Ishikawa (cell line): ENCODE measurements at regions not wholly inside any gene's neighbourhood (a gene's known extent, or its start where the extent isn't known, plus 50 kb on each side); places are given as distances from the start of the nearest gene placed in this dataset.

Source experiments
- CEBPB ChIP-seq: IDR thresholded peaks from 2 replicates; pipeline ENCODE4 v1.6.1; 2012
- CREB1 ChIP-seq: IDR thresholded peaks from 2 replicates; pipeline ENCODE4 v1.6.1; 2012; ENCODE audit warnings: low read depth
- EGR1 ChIP-seq: IDR thresholded peaks from 2 replicates; pipeline ENCODE4 v1.6.1; 2012
- EP300 ChIP-seq: IDR thresholded peaks from 2 replicates; pipeline ENCODE4 v1.6.1; 2012; ENCODE audit warnings: borderline replicate concordance
- FOXM1 ChIP-seq: IDR thresholded peaks from 2 replicates; pipeline ENCODE4 v1.6.1; 2012; ENCODE audit warnings: low read depth, borderline replicate concordance
- NFIC ChIP-seq: IDR thresholded peaks from 2 replicates; pipeline ENCODE4 v1.6.1; 2012
- RAD21 ChIP-seq: IDR thresholded peaks from 2 replicates; pipeline ENCODE4 v1.6.1; 2012; ENCODE audit warnings: low read depth
- REST ChIP-seq: IDR thresholded peaks from 2 replicates; pipeline ENCODE4 v1.6.1; 2012; ENCODE audit warnings: low read depth, mild to moderate bottlenecking
- TAF1 ChIP-seq: IDR thresholded peaks from 2 replicates; pipeline ENCODE4 v1.6.1; 2012; ENCODE audit warnings: low read depth, mild to moderate bottlenecking
- TCF12 ChIP-seq: IDR thresholded peaks from 2 replicates; pipeline ENCODE4 v1.6.1; 2012; ENCODE audit warnings: low read depth
- TEAD4 ChIP-seq: IDR thresholded peaks from 2 replicates; pipeline ENCODE4 v1.6.1; 2012
- USF1 ChIP-seq: IDR thresholded peaks from 2 replicates; pipeline ENCODE4 v1.6.1; 2012
- YY1 ChIP-seq: IDR thresholded peaks from 2 replicates; pipeline ENCODE4 v1.6.1; 2012; ENCODE audit warnings: low read depth
- ZBTB7A ChIP-seq: IDR thresholded peaks from 2 replicates; pipeline ENCODE4 v1.6.1; 2012; ENCODE audit warnings: low read depth
- TF ChIP-seq, protein P1 (sequence below): IDR thresholded peaks from 2 replicates; pipeline ENCODE4 v1.6.1; 2012

GRCh38 chr1:200332716-200333115 is 77.1 kb downstream of the ZNF281 start:
- TF ChIP-seq EGR1, result no peak
- no peak for TF ChIP-seq ZBTB7A
- no peak for TF ChIP-seq EP300
- TF ChIP-seq REST, result no peak
- TF ChIP-seq TAF1, result no peak
- no peak for TF ChIP-seq USF1
- TF ChIP-seq CREB1, result no peak
- no peak for TF ChIP-seq TCF12
- no peak for TF ChIP-seq FOXM1
- no peak for TF ChIP-seq NFIC
- no peak for TF ChIP-seq TEAD4
- no peak for TF ChIP-seq CEBPB
- TF ChIP-seq, protein P1, sequence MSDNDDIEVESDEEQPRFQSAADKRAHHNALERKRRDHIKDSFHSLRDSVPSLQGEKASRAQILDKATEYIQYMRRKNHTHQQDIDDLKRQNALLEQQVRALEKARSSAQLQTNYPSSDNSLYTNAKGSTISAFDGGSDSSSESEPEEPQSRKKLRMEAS, result no peak

DNA sequence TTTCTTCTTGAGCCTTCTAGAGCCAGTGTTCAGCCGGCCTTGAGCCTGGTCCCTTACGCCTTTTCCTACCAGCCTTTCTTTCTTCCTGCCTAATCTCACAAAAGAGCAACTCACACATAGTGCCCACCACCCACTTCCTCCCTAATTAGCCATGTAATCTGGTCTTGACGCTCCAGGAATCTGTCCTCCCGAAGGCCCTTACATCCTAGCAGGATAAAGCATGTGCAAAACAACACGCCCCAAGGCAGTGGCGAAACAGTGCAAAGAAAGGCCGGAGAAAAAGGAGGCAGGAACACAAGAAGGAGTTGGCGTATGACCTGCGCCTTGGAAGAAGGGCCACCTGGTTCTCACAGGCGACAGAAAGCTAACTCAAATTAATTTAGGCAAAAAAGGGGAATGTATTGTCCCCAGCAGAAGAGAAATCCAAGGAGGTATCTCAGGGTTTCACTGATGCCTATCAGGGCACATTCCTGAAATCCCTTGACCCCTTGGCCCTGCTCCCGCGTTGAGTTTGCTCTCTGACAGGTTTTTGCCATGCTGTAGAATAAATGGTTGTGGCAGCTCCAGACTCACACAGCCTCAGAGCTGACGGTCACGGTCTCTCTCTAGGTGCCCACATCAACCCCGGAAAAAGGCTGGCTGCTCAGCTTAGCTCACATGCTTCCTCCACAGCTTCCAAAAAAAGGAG is 79.0 kb downstream of the ZNF281 start:
- TF ChIP-seq USF1 (no peak), EP300 (no peak), TCF12 (no peak), CREB1 (no peak), YY1 (no peak), RAD21 (no peak), FOXM1 (no peak), TAF1 (no peak), NFIC (no peak), TEAD4 (no peak), CEBPB (no peak)

DNA sequence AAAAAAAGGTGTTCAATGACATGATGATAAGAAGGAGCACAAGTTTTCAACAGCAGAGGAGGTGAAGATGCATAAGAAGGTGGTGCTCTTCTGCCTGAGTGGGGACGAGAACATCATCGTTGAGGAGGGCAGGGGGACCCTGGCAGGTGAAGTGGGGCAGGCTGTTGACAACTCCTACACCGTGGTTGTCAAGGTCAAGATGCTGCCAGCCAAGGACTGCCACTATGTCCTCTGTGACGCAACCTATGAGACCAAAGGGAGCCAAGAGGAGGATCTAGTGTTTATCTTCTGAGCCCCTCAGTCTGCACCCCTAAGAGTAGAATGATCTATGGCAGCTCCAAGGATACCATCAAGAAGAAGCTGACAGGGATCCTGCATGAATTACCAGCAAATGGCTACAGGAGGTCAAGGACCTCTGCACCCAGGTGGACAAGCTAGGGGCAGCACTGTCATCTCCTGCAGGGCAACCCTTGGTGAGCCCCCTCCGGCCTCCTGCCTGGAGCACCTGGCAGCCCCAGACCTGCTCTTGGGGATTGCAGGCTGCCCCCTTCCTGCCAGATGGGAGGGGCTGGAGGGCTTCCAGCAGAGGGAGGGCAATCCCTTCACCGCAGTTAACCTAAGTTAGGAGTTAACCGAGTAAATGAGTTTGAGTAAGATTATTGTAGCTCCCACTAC is 80.5 kb downstream of the ZNF281 start:
- TF ChIP-seq, protein P1, result no peak
- TF ChIP-seq USF1 (no peak), TCF12 (no peak), EGR1 (no peak), RAD21 (no peak), CREB1 (no peak), CEBPB (no peak), FOXM1 (no peak), TEAD4 (no peak), REST (no peak), EP300 (no peak)

DNA sequence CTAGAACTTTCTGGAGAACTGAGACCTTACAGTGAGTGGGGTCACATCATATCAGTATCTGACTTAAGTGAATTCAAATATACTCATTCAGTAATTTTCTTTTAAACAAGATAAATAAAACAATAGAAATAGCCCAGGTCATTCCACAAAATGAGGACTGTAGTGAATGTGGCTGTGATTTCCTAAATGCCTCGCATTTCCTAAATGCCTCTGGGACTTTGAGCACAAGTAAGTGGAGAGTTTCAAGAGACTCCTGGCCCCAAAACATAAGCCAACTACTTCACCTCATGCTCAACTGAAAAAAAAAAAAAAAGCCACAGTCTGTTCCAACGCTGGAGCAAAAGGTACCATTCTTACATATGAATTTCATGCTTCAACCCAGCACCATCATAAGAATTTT is 81.5 kb downstream of the ZNF281 start:
- TF ChIP-seq EP300, result no peak
- TF ChIP-seq NFIC, result no peak
- no peak for TF ChIP-seq CEBPB
- TF ChIP-seq, protein P1, result no peak
- TF ChIP-seq REST, result no peak
- TF ChIP-seq TAF1, result no peak
- no peak for TF ChIP-seq RAD21
- TF ChIP-seq CREB1, result no peak
- TF ChIP-seq ZBTB7A, result no peak
- TF ChIP-seq YY1, result no peak
- TF ChIP-seq TEAD4, result no peak
- no peak for TF ChIP-seq TCF12
- no peak for TF ChIP-seq EGR1
- TF ChIP-seq FOXM1, result no peak
- TF ChIP-seq USF1, result no peak
